NCI-H774 (cell line): ENCODE measurements at regions not wholly inside any gene's neighbourhood (a gene's known extent, or its start where the extent isn't known, plus 50 kb on each side); places are given as distances from the start of the nearest gene placed in this dataset.
A peak's percentile ranks its signal among the peaks of the same experiment; 100 is the strongest.

Experiments
- DNase-seq: peaks from one replicate; lab custom pipeline; 2025; lab: John Stamatoyannopoulos, UW

GRCh38 chr3:104564045-104564643, 802.6 kb upstream of the ALCAM start:
- DNase-seq, result no peak

- no peak for DNase-seq
Measured at GRCh38 chr3:104566054-104566453, 800.7 kb upstream of the ALCAM start.

GRCh38 chr3:104575634-104576033, 791.1 kb upstream of the ALCAM start:
- DNase-seq, result no peak

- no peak for DNase-seq
Measured at GRCh38 chr3:104578558-104578957, 788.2 kb upstream of the ALCAM start.

GRCh38 chr3:104582092-104582491, 784.6 kb upstream of the ALCAM start:
- no peak for DNase-seq

- no peak for DNase-seq
Measured at GRCh38 chr3:104584682-104585081, 782.0 kb upstream of the ALCAM start.

GRCh38 chr3:104586344-104586743, 780.4 kb upstream of the ALCAM start:
- no peak for DNase-seq

- no peak for DNase-seq
Measured at GRCh38 chr3:104588442-104588841, 778.3 kb upstream of the ALCAM start.

- DNase-seq, result no peak
Measured at GRCh38 chr3:104591776-104592175, 774.9 kb upstream of the ALCAM start.

- no peak for DNase-seq
Measured at GRCh38 chr3:104594491-104594890, 772.2 kb upstream of the ALCAM start.

GRCh38 chr3:104596054-104596453, 770.7 kb upstream of the ALCAM start:
- DNase-seq, result no peak

- peak; percentile 14 for DNase-seq
Measured at GRCh38 chr3:104596551-104596950, 770.2 kb upstream of the ALCAM start.

- DNase-seq, result peak; percentile 70
Measured at GRCh38 chr3:104598848-104599511, 767.7 kb upstream of the ALCAM start.

- no peak for DNase-seq
Measured at GRCh38 chr3:104604326-104605010, 762.2 kb upstream of the ALCAM start.

GRCh38 chr3:104606812-104607211, 759.9 kb upstream of the ALCAM start:
- no peak for DNase-seq

GRCh38 chr3:104610730-104611652, 755.7 kb upstream of the ALCAM start:
- no peak for DNase-seq

GRCh38 chr3:104612218-104612617, 754.5 kb upstream of the ALCAM start:
- DNase-seq, result no peak

GRCh38 chr3:104614564-104614963, 752.1 kb upstream of the ALCAM start:
- no peak for DNase-seq

- DNase-seq, result no peak
Measured at GRCh38 chr3:104628185-104628789, 738.4 kb upstream of the ALCAM start.

- DNase-seq, result no peak
Measured at GRCh38 chr3:104629038-104629437, 737.7 kb upstream of the ALCAM start.

- DNase-seq, result no peak
Measured at GRCh38 chr3:104631254-104631653, 735.5 kb upstream of the ALCAM start.

- no peak for DNase-seq
Measured at GRCh38 chr3:104632521-104632920, 734.2 kb upstream of the ALCAM start.
